ENCODE measurements at regions not wholly inside any gene's neighbourhood (a gene's known extent, or its start where the extent isn't known, plus 50 kb on each side); places are given as distances from the start of the nearest gene placed in this dataset.

- DNase-seq (ENCODE audit: low read depth in 1 of 2, low spot score in 1 of 2): no peak
- H3K4me3 ChIP-seq (replicated peaks; ENCODE audit: insufficient read depth, low read length): no peak overlapping the region
- TF ChIP-seq SPI1 (IDR thresholded peaks at IDR 0.05; ENCODE audit: borderline replicate concordance, low read depth) (no peak), GABPA (IDR thresholded peaks at IDR 0.05; ENCODE audit: low read depth) (no peak), CTCF (IDR thresholded peaks at IDR 0.05; ENCODE audit: insufficient read depth, low read length) (no peak), POLR2AphosphoS5 (IDR thresholded peaks at IDR 0.05; ENCODE audit: low read depth) (no peak)
- TF ChIP-seq, protein P1, sequence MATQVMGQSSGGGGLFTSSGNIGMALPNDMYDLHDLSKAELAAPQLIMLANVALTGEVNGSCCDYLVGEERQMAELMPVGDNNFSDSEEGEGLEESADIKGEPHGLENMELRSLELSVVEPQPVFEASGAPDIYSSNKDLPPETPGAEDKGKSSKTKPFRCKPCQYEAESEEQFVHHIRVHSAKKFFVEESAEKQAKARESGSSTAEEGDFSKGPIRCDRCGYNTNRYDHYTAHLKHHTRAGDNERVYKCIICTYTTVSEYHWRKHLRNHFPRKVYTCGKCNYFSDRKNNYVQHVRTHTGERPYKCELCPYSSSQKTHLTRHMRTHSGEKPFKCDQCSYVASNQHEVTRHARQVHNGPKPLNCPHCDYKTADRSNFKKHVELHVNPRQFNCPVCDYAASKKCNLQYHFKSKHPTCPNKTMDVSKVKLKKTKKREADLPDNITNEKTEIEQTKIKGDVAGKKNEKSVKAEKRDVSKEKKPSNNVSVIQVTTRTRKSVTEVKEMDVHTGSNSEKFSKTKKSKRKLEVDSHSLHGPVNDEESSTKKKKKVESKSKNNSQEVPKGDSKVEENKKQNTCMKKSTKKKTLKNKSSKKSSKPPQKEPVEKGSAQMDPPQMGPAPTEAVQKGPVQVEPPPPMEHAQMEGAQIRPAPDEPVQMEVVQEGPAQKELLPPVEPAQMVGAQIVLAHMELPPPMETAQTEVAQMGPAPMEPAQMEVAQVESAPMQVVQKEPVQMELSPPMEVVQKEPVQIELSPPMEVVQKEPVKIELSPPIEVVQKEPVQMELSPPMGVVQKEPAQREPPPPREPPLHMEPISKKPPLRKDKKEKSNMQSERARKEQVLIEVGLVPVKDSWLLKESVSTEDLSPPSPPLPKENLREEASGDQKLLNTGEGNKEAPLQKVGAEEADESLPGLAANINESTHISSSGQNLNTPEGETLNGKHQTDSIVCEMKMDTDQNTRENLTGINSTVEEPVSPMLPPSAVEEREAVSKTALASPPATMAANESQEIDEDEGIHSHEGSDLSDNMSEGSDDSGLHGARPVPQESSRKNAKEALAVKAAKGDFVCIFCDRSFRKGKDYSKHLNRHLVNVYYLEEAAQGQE (IDR thresholded peaks at IDR 0.05; ENCODE audit: insufficient replicate concordance, low read depth): no peak
- H3K27me3 ChIP-seq (ENCODE audit: insufficient read depth, poor library complexity, severe bottlenecking): no peaks in the 10 kb centered on the region
- H3K27ac ChIP-seq (replicated peaks): no peak overlapping the region
Observed at GRCh38 chr15:53166684-53167201, 376.6 kb upstream of the ONECUT1 start.

DNA sequence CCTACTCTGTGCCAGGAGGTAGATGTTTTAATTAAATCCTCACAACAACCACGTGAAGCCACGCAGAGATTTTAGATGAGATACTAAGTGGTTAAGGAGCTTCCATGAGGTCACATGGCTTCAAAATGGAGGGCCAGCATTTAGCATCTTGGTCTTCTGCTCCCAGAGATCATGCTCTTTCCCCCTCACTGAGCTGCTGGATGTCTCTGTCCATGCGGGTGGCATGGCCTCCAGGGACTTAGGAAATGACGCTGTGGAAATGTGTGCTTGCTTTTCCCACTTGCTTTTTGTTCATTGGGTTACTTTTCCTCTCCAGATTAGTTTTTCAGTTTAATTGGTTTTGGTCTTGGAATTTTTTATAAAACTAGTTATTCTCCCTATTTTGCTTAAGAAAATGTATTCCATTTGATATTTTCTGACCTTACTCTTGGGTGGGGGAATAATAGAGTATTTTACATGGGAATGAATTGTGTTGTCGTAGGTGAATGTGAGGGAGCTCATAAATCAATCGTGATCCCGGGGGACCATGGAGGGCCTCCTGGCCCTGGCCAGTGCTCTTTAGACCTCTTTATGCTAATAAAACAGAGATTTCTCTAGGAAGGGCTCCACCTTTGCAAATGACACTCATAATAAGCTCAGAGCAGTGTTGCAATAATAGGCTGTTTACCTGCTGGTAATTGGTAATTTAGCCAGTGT is 376.0 kb upstream of the ONECUT1 start:
- no peaks in the 10 kb centered on the region for H3K27me3 ChIP-seq (ENCODE audit: insufficient read depth, poor library complexity, severe bottlenecking)
- TF ChIP-seq GABPA (IDR thresholded peaks at IDR 0.05; ENCODE audit: low read depth): no peak
- TF ChIP-seq, protein P1 (IDR thresholded peaks at IDR 0.05; ENCODE audit: insufficient replicate concordance, low read depth): no peak
- no peak for TF ChIP-seq SPI1 (IDR thresholded peaks at IDR 0.05; ENCODE audit: borderline replicate concordance, low read depth)
- no peak for TF ChIP-seq CTCF (IDR thresholded peaks at IDR 0.05; ENCODE audit: insufficient read depth, low read length)
- no peak for TF ChIP-seq POLR2AphosphoS5 (IDR thresholded peaks at IDR 0.05; ENCODE audit: low read depth)
- H3K4me3 ChIP-seq (replicated peaks; ENCODE audit: insufficient read depth, low read length): no peak overlapping the region
- no peak for DNase-seq (ENCODE audit: low read depth in 1 of 2, low spot score in 1 of 2)
- H3K27ac ChIP-seq (replicated peaks): no peak overlapping the region

DNA sequence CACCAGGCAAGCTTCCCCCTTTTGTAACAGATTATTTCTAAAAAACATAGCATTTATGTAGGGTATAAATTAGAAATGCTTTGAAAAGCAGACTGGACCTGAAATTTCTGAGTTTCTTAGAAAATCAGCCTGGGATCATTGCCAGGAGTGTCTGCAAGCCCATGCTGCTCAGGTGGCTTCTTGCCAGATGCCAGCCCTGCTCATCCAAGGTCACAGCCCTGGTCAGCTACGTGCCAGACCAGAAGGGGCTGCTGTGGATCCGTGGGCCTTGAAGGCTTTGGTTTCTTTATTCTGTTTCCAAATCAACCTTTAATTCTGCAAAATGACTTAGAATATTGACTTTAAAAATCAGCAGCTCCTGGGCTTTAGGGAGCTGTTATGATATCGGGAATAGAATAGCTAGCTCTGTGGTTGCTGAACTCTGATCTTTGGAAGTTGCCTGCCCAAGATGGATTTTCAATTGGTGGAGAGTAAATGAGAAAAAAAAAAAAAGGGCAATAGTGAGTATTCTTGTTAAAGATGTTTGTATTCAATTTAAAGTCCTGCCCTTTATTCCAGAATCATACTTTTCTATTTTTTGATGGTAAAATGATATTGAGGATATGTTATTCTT is 370.1 kb upstream of the ONECUT1 start:
- DNase-seq (ENCODE audit: low read depth in 1 of 2, low spot score in 1 of 2): no peak
- Histone ChIP-seq H3K4me3 (replicated peaks; ENCODE audit: insufficient read depth, low read length) (no peak overlapping the region), H3K27ac (replicated peaks) (no peak overlapping the region), H3K27me3 (ENCODE audit: insufficient read depth, poor library complexity, severe bottlenecking) (no peaks in the 10 kb centered on the region)
- TF ChIP-seq CTCF (IDR thresholded peaks at IDR 0.05; ENCODE audit: insufficient read depth, low read length) (no peak), POLR2AphosphoS5 (IDR thresholded peaks at IDR 0.05; ENCODE audit: low read depth) (no peak), SPI1 (IDR thresholded peaks at IDR 0.05; ENCODE audit: borderline replicate concordance, low read depth) (no peak), GABPA (IDR thresholded peaks at IDR 0.05; ENCODE audit: low read depth) (no peak)
- TF ChIP-seq, protein P1 (IDR thresholded peaks at IDR 0.05; ENCODE audit: insufficient replicate concordance, low read depth): no peak

Measured in HL-60 (cell line).